ENCODE measurements at regions not wholly inside any gene's neighbourhood (a gene's known extent, or its start where the extent isn't known, plus 50 kb on each side); places are given as distances from the start of the nearest gene placed in this dataset.

GRCh38 chr4:129862461-129862860 lies 766.5 kb downstream of the C4orf33 start:
- Histone ChIP-seq H3K4me1 (ENCODE audit: control insufficient read depth, insufficient read depth, low read length) (peaks cover 12% of the 10 kb centered on the region), H3K27ac (ENCODE audit: low read depth, low read length) (no peak overlapping the region), H3K27me3 (ENCODE audit: control insufficient read depth, insufficient read depth, low read length) (no peaks in the 10 kb centered on the region), H3K9ac (ENCODE audit: low read depth, low read length) (no peak overlapping the region), H3K4me3 (ENCODE audit: low read depth, low read length) (no peak overlapping the region), H3K36me3 (ENCODE audit: control insufficient read depth, insufficient read depth, low read length) (no peaks in the 10 kb centered on the region), H3K9me3 (ENCODE audit: control insufficient read depth, insufficient read depth, low read length) (no peaks in the 10 kb centered on the region)

- no peak overlapping the region for H3K4me3 ChIP-seq (ENCODE audit: low read depth, low read length)
- H3K27me3 ChIP-seq (ENCODE audit: control insufficient read depth, insufficient read depth, low read length) = no peaks in the 10 kb centered on the region
- H3K9me3 ChIP-seq (ENCODE audit: control insufficient read depth, insufficient read depth, low read length) = no peaks in the 10 kb centered on the region
- no peaks in the 10 kb centered on the region for H3K36me3 ChIP-seq (ENCODE audit: control insufficient read depth, insufficient read depth, low read length)
- H3K4me1 ChIP-seq (ENCODE audit: control insufficient read depth, insufficient read depth, low read length) = peaks cover 12% of the 10 kb centered on the region
- no peak overlapping the region for H3K27ac ChIP-seq (ENCODE audit: low read depth, low read length)
- no peak overlapping the region for H3K9ac ChIP-seq (ENCODE audit: low read depth, low read length)
Measured at GRCh38 chr4:129863206-129863605, 767.3 kb downstream of the C4orf33 start.

- no peaks in the 10 kb centered on the region for H3K27me3 ChIP-seq (ENCODE audit: control insufficient read depth, insufficient read depth, low read length)
- no peak overlapping the region for H3K27ac ChIP-seq (ENCODE audit: low read depth, low read length)
- peaks cover 5% of the 10 kb centered on the region; the same call in 1 of the 2 replicates for H3K4me1 ChIP-seq (ENCODE audit: control insufficient read depth, insufficient read depth, low read length)
- no peak overlapping the region for H3K4me3 ChIP-seq (ENCODE audit: low read depth, low read length)
- no peaks in the 10 kb centered on the region for H3K36me3 ChIP-seq (ENCODE audit: control insufficient read depth, insufficient read depth, low read length)
- no peaks in the 10 kb centered on the region for H3K9me3 ChIP-seq (ENCODE audit: control insufficient read depth, insufficient read depth, low read length)
- no peak overlapping the region for H3K9ac ChIP-seq (ENCODE audit: low read depth, low read length)
Measured at GRCh38 chr4:129883996-129884395, 788.0 kb downstream of the C4orf33 start.

- Histone ChIP-seq H3K4me3 (ENCODE audit: low read depth, low read length) (no peak overlapping the region), H3K4me1 (ENCODE audit: control insufficient read depth, insufficient read depth, low read length) (no peaks in the 10 kb centered on the region), H3K27me3 (ENCODE audit: control insufficient read depth, insufficient read depth, low read length) (no peaks in the 10 kb centered on the region), H3K36me3 (ENCODE audit: control insufficient read depth, insufficient read depth, low read length) (no peaks in the 10 kb centered on the region), H3K27ac (ENCODE audit: low read depth, low read length) (no peak overlapping the region), H3K9ac (ENCODE audit: low read depth, low read length) (no peak overlapping the region), H3K9me3 (ENCODE audit: control insufficient read depth, insufficient read depth, low read length) (peaks cover 9% of the 10 kb centered on the region; the same call in 1 of the 2 replicates)
Measured at GRCh38 chr4:129897111-129897510, 801.2 kb downstream of the C4orf33 start.

GRCh38 chr4:129899849-129900248 lies 803.9 kb downstream of the C4orf33 start:
- Histone ChIP-seq H3K4me3 (ENCODE audit: low read depth, low read length) (no peak overlapping the region), H3K36me3 (ENCODE audit: control insufficient read depth, insufficient read depth, low read length) (no peaks in the 10 kb centered on the region), H3K27ac (ENCODE audit: low read depth, low read length) (no peak overlapping the region), H3K27me3 (ENCODE audit: control insufficient read depth, insufficient read depth, low read length) (no peaks in the 10 kb centered on the region), H3K9ac (ENCODE audit: low read depth, low read length) (no peak overlapping the region), H3K4me1 (ENCODE audit: control insufficient read depth, insufficient read depth, low read length) (no peaks in the 10 kb centered on the region), H3K9me3 (ENCODE audit: control insufficient read depth, insufficient read depth, low read length) (peaks cover 9% of the 10 kb centered on the region; the same call in 1 of the 2 replicates)

GRCh38 chr4:129900430-129900953 lies 804.5 kb downstream of the C4orf33 start:
- Histone ChIP-seq H3K27ac (ENCODE audit: low read depth, low read length) (no peak overlapping the region), H3K4me1 (ENCODE audit: control insufficient read depth, insufficient read depth, low read length) (no peaks in the 10 kb centered on the region), H3K27me3 (ENCODE audit: control insufficient read depth, insufficient read depth, low read length) (no peaks in the 10 kb centered on the region), H3K9ac (ENCODE audit: low read depth, low read length) (no peak overlapping the region), H3K36me3 (ENCODE audit: control insufficient read depth, insufficient read depth, low read length) (no peaks in the 10 kb centered on the region), H3K9me3 (ENCODE audit: control insufficient read depth, insufficient read depth, low read length) (peaks cover 9% of the 10 kb centered on the region; the same call in 1 of the 2 replicates), H3K4me3 (ENCODE audit: low read depth, low read length) (no peak overlapping the region)

- Histone ChIP-seq H3K36me3 (ENCODE audit: control insufficient read depth, insufficient read depth, low read length) (no peaks in the 10 kb centered on the region), H3K4me1 (ENCODE audit: control insufficient read depth, insufficient read depth, low read length) (no peaks in the 10 kb centered on the region), H3K27me3 (ENCODE audit: control insufficient read depth, insufficient read depth, low read length) (no peaks in the 10 kb centered on the region), H3K4me3 (ENCODE audit: low read depth, low read length) (no peak overlapping the region), H3K9ac (ENCODE audit: low read depth, low read length) (no peak overlapping the region), H3K9me3 (ENCODE audit: control insufficient read depth, insufficient read depth, low read length) (peaks cover 9% of the 10 kb centered on the region; the same call in 1 of the 2 replicates), H3K27ac (ENCODE audit: low read depth, low read length) (no peak overlapping the region)
Measured at GRCh38 chr4:129901205-129901604, 805.3 kb downstream of the C4orf33 start.

- Histone ChIP-seq H3K9ac (ENCODE audit: low read depth, low read length) (no peak overlapping the region), H3K27me3 (ENCODE audit: control insufficient read depth, insufficient read depth, low read length) (no peaks in the 10 kb centered on the region), H3K4me1 (ENCODE audit: control insufficient read depth, insufficient read depth, low read length) (no peaks in the 10 kb centered on the region), H3K4me3 (ENCODE audit: low read depth, low read length) (no peak overlapping the region), H3K27ac (ENCODE audit: low read depth, low read length) (no peak overlapping the region), H3K9me3 (ENCODE audit: control insufficient read depth, insufficient read depth, low read length) (peaks cover 3% of the 10 kb centered on the region; the same call in 1 of the 2 replicates), H3K36me3 (ENCODE audit: control insufficient read depth, insufficient read depth, low read length) (no peaks in the 10 kb centered on the region)
Measured at GRCh38 chr4:129903861-129904260, 807.9 kb downstream of the C4orf33 start.

GRCh38 chr4:129905256-129905655 lies 809.3 kb downstream of the C4orf33 start:
- H3K4me3 ChIP-seq (ENCODE audit: low read depth, low read length) = no peak overlapping the region
- no peaks in the 10 kb centered on the region for H3K36me3 ChIP-seq (ENCODE audit: control insufficient read depth, insufficient read depth, low read length)
- H3K9ac ChIP-seq (ENCODE audit: low read depth, low read length) = no peak overlapping the region
- no peaks in the 10 kb centered on the region for H3K27me3 ChIP-seq (ENCODE audit: control insufficient read depth, insufficient read depth, low read length)
- no peaks in the 10 kb centered on the region for H3K4me1 ChIP-seq (ENCODE audit: control insufficient read depth, insufficient read depth, low read length)
- no peak overlapping the region for H3K27ac ChIP-seq (ENCODE audit: low read depth, low read length)
- no peaks in the 10 kb centered on the region; the same call in 1 of the 2 replicates for H3K9me3 ChIP-seq (ENCODE audit: control insufficient read depth, insufficient read depth, low read length)

- H3K27ac ChIP-seq (ENCODE audit: low read depth, low read length) = no peak overlapping the region
- no peak overlapping the region for H3K9ac ChIP-seq (ENCODE audit: low read depth, low read length)
Measured at GRCh38 chr4:129908117-129908516, 812.2 kb downstream of the C4orf33 start.

GRCh38 chr4:129916991-129917390 lies 821.0 kb downstream of the C4orf33 start:
- Histone ChIP-seq H3K9ac (ENCODE audit: low read depth, low read length) (no peak overlapping the region), H3K4me3 (ENCODE audit: low read depth, low read length) (no peak overlapping the region), H3K27ac (ENCODE audit: low read depth, low read length) (no peak overlapping the region), H3K36me3 (ENCODE audit: control insufficient read depth, insufficient read depth, low read length) (no peaks in the 10 kb centered on the region), H3K27me3 (ENCODE audit: control insufficient read depth, insufficient read depth, low read length) (no peaks in the 10 kb centered on the region), H3K9me3 (ENCODE audit: control insufficient read depth, insufficient read depth, low read length) (no peaks in the 10 kb centered on the region), H3K4me1 (ENCODE audit: control insufficient read depth, insufficient read depth, low read length) (no peaks in the 10 kb centered on the region)

More at GRCh38 chr4:129908117-129908516, 812.2 kb downstream of the C4orf33 start:
- Histone ChIP-seq H3K36me3 (ENCODE audit: control insufficient read depth, insufficient read depth, low read length) (no peaks in the 10 kb centered on the region), H3K9me3 (ENCODE audit: control insufficient read depth, insufficient read depth, low read length) (no peaks in the 10 kb centered on the region), H3K4me1 (ENCODE audit: control insufficient read depth, insufficient read depth, low read length) (no peaks in the 10 kb centered on the region), H3K4me3 (ENCODE audit: low read depth, low read length) (no peak overlapping the region), H3K27me3 (ENCODE audit: control insufficient read depth, insufficient read depth, low read length) (no peaks in the 10 kb centered on the region)

Data from HUES48 (cell line).